DMS 273 treated with DMSO at 0.1 percent for 48 hours (cell line): ENCODE measurements at regions not wholly inside any gene's neighbourhood (a gene's known extent, or its start where the extent isn't known, plus 50 kb on each side); places are given as distances from the start of the nearest gene placed in this dataset.

Source experiments
- DNase-seq: peaks from one replicate; lab custom pipeline; 2025; lab: John Stamatoyannopoulos, UW

DNA sequence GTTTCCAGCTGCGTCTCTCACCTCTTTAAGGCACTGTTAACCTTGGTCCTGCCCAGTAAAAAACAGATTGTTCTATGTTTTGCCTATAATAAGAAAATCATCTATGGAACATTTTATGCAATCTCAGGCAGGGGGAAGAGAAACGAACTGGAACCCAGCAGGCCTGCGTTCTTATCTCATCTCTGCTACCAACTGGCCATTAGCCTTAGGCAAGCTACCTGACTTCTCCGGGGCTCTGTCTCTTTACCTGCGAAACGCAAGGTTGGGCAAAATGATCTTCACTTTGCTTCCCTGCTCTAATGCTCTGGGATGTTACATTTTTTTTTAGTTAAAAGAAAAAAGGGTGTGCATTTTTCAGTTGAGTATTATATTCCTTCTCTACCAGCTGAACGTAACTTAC is 70.5 kb upstream of the WIPF1 start:
- DNase-seq = no peak

DNA sequence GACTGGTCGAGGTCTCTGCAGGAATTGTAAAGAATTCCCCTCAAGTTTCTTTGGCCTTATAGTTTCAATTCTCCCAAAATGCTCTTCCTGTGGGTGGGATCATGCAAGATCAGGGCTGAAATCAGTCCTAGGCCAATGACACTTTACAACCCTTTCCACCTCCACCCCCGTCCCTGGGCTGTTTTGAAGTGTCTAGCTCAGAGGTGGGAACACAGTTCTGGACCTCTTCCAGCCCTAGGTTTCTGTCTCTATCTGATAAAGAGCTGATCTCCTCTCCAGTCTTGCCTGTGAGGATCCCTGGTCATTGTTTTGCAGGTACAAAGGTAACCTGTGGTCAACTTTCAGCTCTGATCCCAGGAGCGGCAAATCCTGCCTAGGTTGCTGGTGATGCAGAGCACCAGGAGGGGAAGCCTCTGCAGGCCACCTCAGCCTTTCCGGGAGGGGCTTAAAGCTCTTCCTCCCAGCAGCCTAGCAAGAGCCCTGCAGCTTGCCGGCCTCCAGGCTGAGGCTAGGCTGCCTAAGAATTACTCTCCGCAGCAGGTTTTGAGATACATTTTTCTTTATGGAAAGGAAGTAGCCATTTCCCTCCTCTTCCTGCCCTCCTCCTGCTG is 69.8 kb upstream of the WIPF1 start:
- no peak for DNase-seq

- DNase-seq = no peak
These were observed 69.2 kb upstream of the WIPF1 start for GRCh38 chr2:174666845-174667244.

- no peak for DNase-seq
These were observed 68.7 kb upstream of the WIPF1 start for GRCh38 chr2:174666312-174666711.

DNA sequence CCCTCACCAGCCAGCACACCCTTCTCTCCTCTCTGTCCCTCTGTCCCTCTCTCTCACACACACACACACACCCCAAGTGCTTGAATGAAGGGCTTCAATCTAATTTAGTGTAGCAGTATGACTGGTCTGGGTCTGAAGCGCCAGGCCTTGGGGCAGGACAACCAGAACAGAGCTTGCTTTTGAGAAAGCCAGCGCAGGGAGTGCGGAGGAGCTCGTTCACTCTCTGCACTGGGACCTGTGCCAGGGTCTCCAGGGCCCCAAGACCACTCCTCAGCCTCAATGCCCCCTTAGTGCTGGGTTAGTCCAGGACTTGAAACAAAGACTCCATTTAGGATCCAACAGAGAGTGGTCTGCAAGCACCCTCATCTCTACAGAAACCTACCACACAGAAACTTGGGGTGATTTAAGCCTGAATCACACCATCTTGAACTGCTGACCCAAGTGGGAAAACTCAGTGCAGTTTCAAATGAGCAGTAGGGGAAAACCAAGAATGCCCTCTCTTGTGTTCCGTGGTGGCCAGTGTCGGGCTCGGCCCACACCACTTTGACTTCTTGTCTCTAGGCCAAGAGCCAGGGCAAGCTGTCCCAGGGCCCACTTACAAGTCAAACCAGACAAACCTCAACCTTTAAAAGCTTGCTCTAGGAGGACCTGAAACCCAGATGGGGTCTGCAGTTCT is 66.6 kb upstream of the WIPF1 start:
- DNase-seq = no peak

DNA sequence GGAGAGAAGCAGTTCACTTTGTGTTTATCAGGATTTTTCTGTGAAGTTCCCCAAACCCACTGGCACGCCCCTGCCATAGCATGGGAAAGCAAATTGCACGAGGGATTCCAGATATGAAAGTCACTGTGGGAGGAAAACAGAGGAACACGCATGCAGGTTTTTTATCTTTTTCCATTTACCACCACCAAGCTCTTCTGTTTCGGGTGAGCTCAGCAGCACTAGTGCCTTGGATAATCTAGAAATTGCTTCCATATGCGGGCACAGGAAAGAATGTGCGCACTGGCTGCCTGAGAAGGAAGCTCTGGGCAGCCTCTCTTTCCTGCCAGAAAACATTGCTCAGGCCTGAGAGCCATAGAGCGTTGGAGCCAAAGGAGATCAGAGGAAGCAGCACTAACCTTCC is 65.9 kb upstream of the WIPF1 start:
- DNase-seq = no peak

DNA sequence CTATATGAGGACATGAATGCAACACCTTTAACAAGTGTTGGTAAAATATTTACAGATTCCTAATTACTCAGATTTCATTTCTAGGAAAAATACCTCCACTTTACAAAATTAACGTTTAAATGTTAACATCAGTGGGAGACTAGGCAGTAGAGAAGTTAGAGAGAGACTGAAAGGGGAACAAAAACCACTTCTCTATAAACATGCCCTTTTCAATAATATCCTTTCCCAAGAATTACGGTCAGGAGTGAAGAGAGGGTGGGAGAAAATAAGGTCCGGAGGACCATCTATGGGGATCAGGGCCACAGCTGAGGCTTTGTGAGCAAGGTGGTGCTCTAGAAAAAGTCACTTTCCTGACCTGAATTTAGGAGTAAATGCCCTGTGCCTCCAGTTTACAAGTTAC is 65.3 kb upstream of the WIPF1 start:
- no peak for DNase-seq

GRCh38 chr2:174662459-174662858 is 64.9 kb upstream of the WIPF1 start:
- DNase-seq = no peak

GRCh38 chr2:174660984-174661675 is 63.5 kb upstream of the WIPF1 start:
- DNase-seq = no peak

- no peak for DNase-seq
These were observed 61.7 kb upstream of the WIPF1 start for GRCh38 chr2:174659069-174659900.

DNA sequence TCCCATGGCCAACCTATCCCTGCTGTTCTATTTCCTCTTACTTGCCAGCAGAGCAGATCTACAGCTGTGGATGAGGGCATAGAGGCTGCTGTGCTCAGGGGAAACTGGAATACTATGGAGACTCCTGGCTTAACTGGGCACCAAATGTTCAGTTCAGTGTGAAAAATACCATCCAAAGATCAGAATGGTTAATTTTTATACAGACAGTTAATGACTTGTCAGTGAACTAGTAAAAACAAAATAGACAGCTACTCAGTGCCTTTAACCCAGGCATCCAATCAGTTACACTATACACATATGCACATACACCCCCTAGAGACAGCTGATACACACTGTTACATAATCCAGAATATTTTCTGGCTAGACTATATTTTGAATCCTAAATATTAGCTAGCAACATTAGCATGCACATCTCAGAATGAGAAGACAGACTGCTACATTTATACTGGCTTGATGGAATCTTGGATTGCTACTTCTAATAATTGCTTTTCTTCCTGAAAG is 59.1 kb upstream of the WIPF1 start:
- DNase-seq = no peak

DNA sequence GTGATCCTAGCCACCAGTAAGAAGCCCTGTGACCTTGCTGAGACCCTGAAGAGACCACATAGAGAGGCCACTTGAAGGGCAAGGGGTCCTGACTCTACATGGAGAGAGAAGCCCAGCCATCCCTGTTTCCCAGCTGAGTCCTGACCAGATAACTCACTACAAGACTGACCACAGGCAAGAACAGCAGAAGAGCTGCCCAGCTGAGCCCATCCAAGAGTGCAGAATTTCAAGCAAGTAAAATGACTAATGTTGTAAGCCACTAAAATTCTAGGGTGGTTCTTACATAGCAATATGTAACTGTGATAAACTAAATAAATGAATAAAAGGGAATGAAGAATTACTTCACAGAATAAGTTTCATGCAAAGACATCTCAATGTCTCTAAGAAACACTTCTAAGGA is 58.4 kb upstream of the WIPF1 start:
- DNase-seq = no peak

DNA sequence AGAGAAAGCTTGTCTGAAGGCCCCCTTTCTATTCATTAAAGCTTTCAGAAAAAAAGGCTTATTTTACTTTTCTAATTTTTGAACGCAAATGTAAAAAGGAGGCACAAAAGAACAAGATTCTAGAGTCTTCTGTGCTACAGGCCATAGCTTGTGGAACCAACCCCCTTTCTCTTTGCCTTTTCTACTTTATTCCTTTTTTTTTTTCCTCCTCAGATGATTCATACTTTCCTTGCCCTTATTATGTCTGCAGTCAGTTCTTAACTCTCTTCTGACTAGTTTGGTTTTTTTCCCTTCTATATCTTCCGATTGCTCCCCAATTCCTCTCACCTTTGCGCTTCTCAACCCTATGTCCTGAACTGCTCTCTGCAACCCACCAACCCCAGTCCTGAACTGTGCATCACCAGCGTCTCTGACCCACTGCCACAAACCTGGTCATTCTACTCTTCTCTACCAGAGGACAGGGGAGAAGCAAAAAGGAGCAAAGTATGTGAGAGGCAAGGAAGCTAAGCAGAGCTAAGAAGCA is 56.9 kb upstream of the WIPF1 start:
- no peak for DNase-seq

GRCh38 chr2:174648896-174649295 is 51.3 kb upstream of the WIPF1 start:
- DNase-seq = no peak
